ENCODE measurements at regions not wholly inside any gene's neighbourhood (a gene's known extent, or its start where the extent isn't known, plus 50 kb on each side); places are given as distances from the start of the nearest gene placed in this dataset.

- TF ChIP-seq CTCF (IDR thresholded peaks at IDR 0.05; ENCODE audit: low read depth, low read length): no peak
- H3K36me3 ChIP-seq: no peaks in the 10 kb centered on the region
- H3K4me1 ChIP-seq: peaks cover 4% of the 10 kb centered on the region
- no peak overlapping the region for H3K4me3 ChIP-seq (ENCODE audit: low read depth, low read length)
- H3K27me3 ChIP-seq: no peaks in the 10 kb centered on the region
- no peak for DNase-seq
- H3K9me3 ChIP-seq: no peaks in the 10 kb centered on the region
Observed at GRCh38 chr5:149441986-149442385, 62.9 kb upstream of the IL17B start.

- H3K4me1 ChIP-seq: peaks cover 4% of the 10 kb centered on the region
- no peak for TF ChIP-seq CTCF (IDR thresholded peaks at IDR 0.05; ENCODE audit: low read depth, low read length)
- no peaks in the 10 kb centered on the region for H3K27me3 ChIP-seq
- no peak overlapping the region for H3K4me3 ChIP-seq (ENCODE audit: low read depth, low read length)
- H3K36me3 ChIP-seq: no peaks in the 10 kb centered on the region
- H3K9me3 ChIP-seq: no peaks in the 10 kb centered on the region
- no peak for DNase-seq
Observed at GRCh38 chr5:149441194-149441753, 62.2 kb upstream of the IL17B start.

- Histone ChIP-seq H3K9me3 (no peaks in the 10 kb centered on the region), H3K4me1 (peaks cover 4% of the 10 kb centered on the region), H3K4me3 (ENCODE audit: low read depth, low read length) (no peak overlapping the region), H3K27me3 (no peaks in the 10 kb centered on the region), H3K36me3 (no peaks in the 10 kb centered on the region)
- TF ChIP-seq CTCF (IDR thresholded peaks at IDR 0.05; ENCODE audit: low read depth, low read length): peak; percentile 44
- DNase-seq: peak; percentile 46
Observed at GRCh38 chr5:149439899-149440542, 60.9 kb upstream of the IL17B start.

- TF ChIP-seq CTCF (IDR thresholded peaks at IDR 0.05; ENCODE audit: low read depth, low read length): no peak
- Histone ChIP-seq H3K36me3 (no peaks in the 10 kb centered on the region), H3K9me3 (no peaks in the 10 kb centered on the region), H3K4me1 (peaks cover 7% of the 10 kb centered on the region), H3K27me3 (no peaks in the 10 kb centered on the region), H3K4me3 (ENCODE audit: low read depth, low read length) (no peak overlapping the region)
- DNase-seq: no peak
Observed at GRCh38 chr5:149438711-149439132, 59.6 kb upstream of the IL17B start.

- Histone ChIP-seq H3K36me3 (no peaks in the 10 kb centered on the region), H3K4me3 (ENCODE audit: low read depth, low read length) (no peak overlapping the region), H3K27me3 (no peaks in the 10 kb centered on the region), H3K4me1 (peaks cover 7% of the 10 kb centered on the region), H3K9me3 (no peaks in the 10 kb centered on the region)
- TF ChIP-seq CTCF (IDR thresholded peaks at IDR 0.05; ENCODE audit: low read depth, low read length): no peak
- DNase-seq: no peak
Observed at GRCh38 chr5:149438281-149438680, 59.2 kb upstream of the IL17B start.

- Histone ChIP-seq H3K4me3 (ENCODE audit: low read depth, low read length) (no peak overlapping the region), H3K4me1 (peaks cover 3% of the 10 kb centered on the region), H3K27me3 (no peaks in the 10 kb centered on the region), H3K36me3 (no peaks in the 10 kb centered on the region), H3K9me3 (no peaks in the 10 kb centered on the region)
- TF ChIP-seq CTCF (IDR thresholded peaks at IDR 0.05; ENCODE audit: low read depth, low read length): no peak
- no peak for DNase-seq
Observed at GRCh38 chr5:149437391-149438040, 58.4 kb upstream of the IL17B start.
